SU-DHL-6 (cell line): ENCODE measurements at regions not wholly inside any gene's neighbourhood (a gene's known extent, or its start where the extent isn't known, plus 50 kb on each side); places are given as distances from the start of the nearest gene placed in this dataset.

Source experiments
- H2AFZ ChIP-seq: fragments of 200-600 bp; sonication (generic); 2 replicates; pipeline ENCODE4 v1.6.1; 2014; ENCODE audit warnings: low read depth, mild to moderate bottlenecking, moderate library complexity, mixed read lengths, antibody characterized with exemption, low read length; ENCODE audit not compliant: severe bottlenecking
- H3F3A ChIP-seq: fragments of 200-600 bp; shearing (Covaris generic); 2 replicates; pipeline ENCODE4 v1.6.0; 2016; ENCODE audit warnings: antibody characterized with exemption, mild to moderate bottlenecking; ENCODE audit not compliant: insufficient read depth
- H3K27ac ChIP-seq: fragments of 200-600 bp; sonication (generic); 2 replicates; pipeline ENCODE4 v1.5.1; 2016; ENCODE audit warnings: low read depth, mild to moderate bottlenecking, low read length, moderate library complexity, mixed read lengths
- H3K27me3 ChIP-seq: fragments of 200-600 bp; sonication (generic), shearing (Covaris generic); 2 replicates; pipeline ENCODE4 v1.6.0; 2014; ENCODE audit warnings: mild to moderate bottlenecking, low read length
- H3K36me3 ChIP-seq: fragments of 200-600 bp; sonication (generic); 2 replicates; pipeline ENCODE4 v1.6.1; 2014; ENCODE audit warnings: mild to moderate bottlenecking, low read length, mixed read lengths
- H3K4me2 ChIP-seq: fragments of 300-600, 200-600 bp; shearing (Covaris generic), sonication (generic); 2 replicates; pipeline ENCODE4 v1.6.0; 2014; ENCODE audit warnings: low read length, low read depth, mild to moderate bottlenecking; ENCODE audit not compliant: poor library complexity, severe bottlenecking
- H3K4me3 ChIP-seq: fragments of 200-600 bp; sonication (generic); 2 replicates; pipeline ENCODE4 v1.5.1; 2014; ENCODE audit warnings: antibody characterized with exemption, low read length, mild to moderate bottlenecking, mixed read lengths; ENCODE audit not compliant: insufficient read depth, poor library complexity, severe bottlenecking
- H3K79me2 ChIP-seq: fragments of 200-600 bp; sonication (generic); 2 replicates; pipeline ENCODE4 v1.6.1; 2014; ENCODE audit warnings: mild to moderate bottlenecking, low read length, moderate library complexity; ENCODE audit not compliant: insufficient read depth
- H3K9ac ChIP-seq: fragments of 200-600 bp; sonication (generic); 2 replicates; pipeline ENCODE4 v1.7.0; 2014; ENCODE audit warnings: mild to moderate bottlenecking, low read length
- H3K9me2 ChIP-seq: fragments of 200-600 bp; sonication (generic); replicated peaks from 2 replicates; pipeline ENCODE4 v1.6.1; 2014; ENCODE audit warnings: low read length; ENCODE audit not compliant: insufficient read depth
- H3K9me3 ChIP-seq: fragments of 200-600 bp; sonication (generic); 2 replicates; pipeline ENCODE4 v1.6.1; 2014; ENCODE audit warnings: low read length, mixed read lengths; ENCODE audit not compliant: insufficient read depth
- H4K20me1 ChIP-seq: fragments of 200-600 bp; sonication (generic); 2 replicates; pipeline ENCODE4 v1.6.1; 2014; ENCODE audit warnings: low read depth, mild to moderate bottlenecking, antibody characterized with exemption, low read length, moderate library complexity, mixed read lengths
- CTCF ChIP-seq: fragments of 200-600 bp; sonication (generic); IDR thresholded peaks from one replicate; pipeline ENCODE4 v1.5.1; 2017; ENCODE audit warnings: antibody characterized with exemption, mild to moderate bottlenecking, low read length, moderate library complexity; ENCODE audit not compliant: insufficient read depth, poor library complexity, severe bottlenecking
- EZH2phosphoT487 ChIP-seq: fragments of 200-600 bp; sonication (generic), shearing (Covaris generic); conservative IDR thresholded peaks from 2 replicates; pipeline ENCODE4 v1.6.1; 2018; ENCODE audit warnings: mild to moderate bottlenecking, antibody characterized with exemption, low read length, moderate library complexity, mixed read lengths

DNA sequence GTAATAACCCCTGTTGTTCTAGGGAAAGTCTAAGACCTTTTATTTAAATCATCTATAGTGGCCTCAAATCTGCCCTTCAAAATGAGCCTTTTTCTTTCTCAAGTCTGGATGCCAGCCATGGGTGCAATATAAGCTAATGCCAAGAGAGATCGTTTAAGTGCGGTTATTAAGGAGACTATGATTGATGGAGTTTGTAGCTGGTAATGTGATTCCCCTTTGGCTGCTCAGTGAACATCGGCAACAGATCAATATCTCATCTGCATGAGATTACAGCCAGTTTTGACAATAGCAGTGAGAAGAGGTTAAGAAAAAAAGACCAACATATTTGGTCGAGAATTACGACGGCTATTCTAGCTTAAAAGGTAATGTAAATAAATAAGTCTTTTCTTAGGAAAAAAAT is 1049.4 kb upstream of the NUDT12 start:
- no peaks in the 10 kb centered on the region for H3K9me2 ChIP-seq
- no peak overlapping the region for H3K9ac ChIP-seq
- no peaks in the 10 kb centered on the region for H3K36me3 ChIP-seq
- no peaks in the 10 kb centered on the region for H3F3A ChIP-seq
- no peak overlapping the region for H3K27ac ChIP-seq
- no peak overlapping the region for H3K4me3 ChIP-seq
- no peak for TF ChIP-seq EZH2phosphoT487
- TF ChIP-seq CTCF: no peak
- no peaks in the 10 kb centered on the region for H3K79me2 ChIP-seq
- no peak overlapping the region for H3K4me2 ChIP-seq
- H3K27me3 ChIP-seq: no peaks in the 10 kb centered on the region
- no peaks in the 10 kb centered on the region for H4K20me1 ChIP-seq
- no peak overlapping the region for H2AFZ ChIP-seq
- H3K9me3 ChIP-seq: no peaks in the 10 kb centered on the region

- H3K4me3 ChIP-seq: no peak overlapping the region
- H3K36me3 ChIP-seq: no peaks in the 10 kb centered on the region
- no peak overlapping the region for H3K4me2 ChIP-seq
- no peak overlapping the region for H3K27ac ChIP-seq
- H4K20me1 ChIP-seq: no peaks in the 10 kb centered on the region
- TF ChIP-seq CTCF (no peak), EZH2phosphoT487 (no peak)
- no peaks in the 10 kb centered on the region for H3K9me3 ChIP-seq
- H3K9ac ChIP-seq: no peak overlapping the region
- H3F3A ChIP-seq: no peaks in the 10 kb centered on the region
- H3K9me2 ChIP-seq: no peaks in the 10 kb centered on the region
- no peaks in the 10 kb centered on the region for H3K27me3 ChIP-seq
- H3K79me2 ChIP-seq: no peaks in the 10 kb centered on the region
- H2AFZ ChIP-seq: no peak overlapping the region
These were observed 1048.7 kb upstream of the NUDT12 start for GRCh38 chr5:104611135-104611767.

DNA sequence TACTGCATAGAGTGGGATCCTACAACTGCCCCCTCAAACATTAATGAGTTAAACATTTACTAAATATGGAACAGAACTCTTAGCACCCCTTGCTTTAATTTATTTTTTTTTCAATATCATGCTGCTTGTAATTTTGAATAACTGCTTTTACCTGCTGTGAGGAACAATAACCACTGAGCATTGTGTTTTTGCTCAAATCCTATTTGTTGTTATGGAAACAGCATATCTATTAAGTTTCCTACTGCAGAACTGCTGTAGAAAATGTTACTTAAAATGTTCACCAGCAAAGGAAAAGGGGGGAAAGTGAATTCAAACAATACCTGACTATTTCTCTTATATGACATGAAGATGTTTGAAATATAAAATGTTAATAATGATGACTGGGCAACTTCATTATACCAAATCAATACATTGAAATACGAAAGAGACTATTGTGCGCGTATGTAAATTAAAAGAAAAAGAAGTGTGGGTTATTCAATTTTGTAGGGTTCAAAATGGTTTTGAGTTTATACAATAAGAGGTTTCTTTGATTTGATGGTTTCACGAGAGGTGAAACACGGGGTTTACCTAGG is 1043.8 kb upstream of the NUDT12 start:
- TF ChIP-seq CTCF (no peak), EZH2phosphoT487 (no peak)
- H3K27me3 ChIP-seq: no peaks in the 10 kb centered on the region

More for the DNA sequence above, 1043.8 kb upstream of the NUDT12 start:
- H3K79me2 ChIP-seq: no peaks in the 10 kb centered on the region
- H3K9ac ChIP-seq: no peak overlapping the region
- H4K20me1 ChIP-seq: no peaks in the 10 kb centered on the region
- no peak overlapping the region for H3K4me2 ChIP-seq
- H2AFZ ChIP-seq: no peak overlapping the region
- H3K36me3 ChIP-seq: no peaks in the 10 kb centered on the region
- H3F3A ChIP-seq: no peaks in the 10 kb centered on the region
- H3K4me3 ChIP-seq: no peak overlapping the region
- H3K27ac ChIP-seq: no peak overlapping the region
- peaks cover 3% of the 10 kb centered on the region; the same call in 1 of the 2 replicates for H3K9me3 ChIP-seq
- H3K9me2 ChIP-seq: no peaks in the 10 kb centered on the region
